Peyer's patch (tissue), 4 donors: ENCODE measurements at regions not wholly inside any gene's neighbourhood (a gene's known extent, or its start where the extent isn't known, plus 50 kb on each side); places are given as distances from the start of the nearest gene placed in this dataset.

ENCODE experiments used
- CTCF ChIP-seq, 6 experiments: fragments of 450-650 bp in 4 of 6; fragments of 200-600 bp in 2 of 6; sonication (generic) in 1 of 6; IDR thresholded peaks; one replicate each; pipeline ENCODE4 v1.5.1; 2017 to 2019; ENCODE audit warnings: antibody characterized with exemption in 6 of 6, mild to moderate bottlenecking in 3 of 6, moderate library complexity in 1 of 6
- POLR2A ChIP-seq, 2 donors: fragments of 450-650 bp; IDR thresholded peaks; one replicate each; pipeline ENCODE4 v1.5.1; 2017; ENCODE audit warnings: antibody characterized with exemption in 2 of 2, mild to moderate bottlenecking in 2 of 2, moderate library complexity in 2 of 2

- TF ChIP-seq CTCF (IDR thresholded peaks at IDR 0.05): no peak
- TF ChIP-seq POLR2A (IDR thresholded peaks at IDR 0.05): no peak
These were observed 157.4 kb upstream of the KCTD1 start for GRCh38 chr18:26705757-26706156.
